Hepatic stellate cell (primary cell): ENCODE measurements at regions not wholly inside any gene's neighbourhood (a gene's known extent, or its start where the extent isn't known, plus 50 kb on each side); places are given as distances from the start of the nearest gene placed in this dataset.
A peak's percentile ranks its signal among the peaks of the same experiment; 100 is the strongest.

Source experiments
- DNase-seq: peaks from one replicate; pipeline ENCODE4 v3.0.0; 2011; ENCODE audit warnings: low spot score

GRCh38 chr6:14321992-14322772 lies 204.6 kb downstream of the CD83 start:
- DNase-seq = no peak

GRCh38 chr6:14322841-14323240 lies 205.3 kb downstream of the CD83 start:
- DNase-seq = no peak

GRCh38 chr6:14326774-14327173 lies 209.2 kb downstream of the CD83 start:
- DNase-seq = no peak

GRCh38 chr6:14328163-14328562 lies 210.6 kb downstream of the CD83 start:
- DNase-seq = no peak

GRCh38 chr6:14333556-14334305 lies 216.2 kb downstream of the CD83 start:
- DNase-seq = no peak

GRCh38 chr6:14335071-14335470 lies 217.5 kb downstream of the CD83 start:
- DNase-seq = no peak

GRCh38 chr6:14337152-14337551 lies 219.6 kb downstream of the CD83 start:
- no peak for DNase-seq

- no peak for DNase-seq
Measured at GRCh38 chr6:14339172-14339571, 221.6 kb downstream of the CD83 start.

GRCh38 chr6:14339711-14340584 lies 222.4 kb downstream of the CD83 start:
- DNase-seq = no peak

- no peak for DNase-seq
Measured at GRCh38 chr6:14344486-14344885, 226.9 kb downstream of the CD83 start.

GRCh38 chr6:14348389-14348788 lies 230.8 kb downstream of the CD83 start:
- no peak for DNase-seq

- DNase-seq = no peak
Measured at GRCh38 chr6:14349507-14349906, 231.9 kb downstream of the CD83 start.

- DNase-seq = no peak
Measured at GRCh38 chr6:14350210-14350609, 232.6 kb downstream of the CD83 start.

- DNase-seq = no peak
Measured at GRCh38 chr6:14353281-14353680, 235.7 kb downstream of the CD83 start.

GRCh38 chr6:14353798-14354197 lies 236.2 kb downstream of the CD83 start:
- DNase-seq = no peak

GRCh38 chr6:14354919-14355572 lies 237.5 kb downstream of the CD83 start:
- DNase-seq = peak; percentile 9

- DNase-seq = no peak
Measured at GRCh38 chr6:14359438-14359837, 241.9 kb downstream of the CD83 start.

GRCh38 chr6:14360565-14360964 lies 243.0 kb downstream of the CD83 start:
- DNase-seq = no peak

GRCh38 chr6:14361297-14361696 lies 243.7 kb downstream of the CD83 start:
- no peak for DNase-seq

- no peak for DNase-seq
Measured at GRCh38 chr6:14361956-14362587, 244.5 kb downstream of the CD83 start.

- no peak for DNase-seq
Measured at GRCh38 chr6:14364370-14364769, 246.8 kb downstream of the CD83 start.

GRCh38 chr6:14365393-14365792 lies 247.8 kb downstream of the CD83 start:
- DNase-seq = no peak
